Ovary (tissue), 7 donors: ENCODE measurements at regions not wholly inside any gene's neighbourhood (a gene's known extent, or its start where the extent isn't known, plus 50 kb on each side); places are given as distances from the start of the nearest gene placed in this dataset.
"Not testable (repeated sequence)": the region's sequence is repeated elsewhere in the genome, so short reads cannot be mapped to it uniquely, and the experiment has no call there.

ENCODE experiments used
- DNase-seq, 5 donors: peaks; one replicate each; pipeline ENCODE4 v3.0.0-alpha.2; 2019 to 2020
- H3K27ac ChIP-seq, 2 donors: fragments of 200-600 bp; one replicate each; pipeline versions ENCODE4 v1.5.1 to v1.8.0; 2019 to 2022
- H3K27me3 ChIP-seq: fragments of 200-600 bp; one replicate; pipeline ENCODE4 v1.8.0; 2022
- H3K36me3 ChIP-seq: fragments of 200-600 bp; sonication (generic); one replicate; pipeline ENCODE4 v1.5.1; 2019
- H3K4me1 ChIP-seq: one replicate; pipeline ENCODE4 v1.8.1; 2013; ENCODE audit warnings: mild to moderate bottlenecking, moderate library complexity; ENCODE audit not compliant: insufficient read depth
- H3K4me3 ChIP-seq: fragments of 200-600 bp; sonication (generic); one replicate; pipeline ENCODE4 v1.5.1; 2017
- H3K9me3 ChIP-seq, 2 donors: fragments of 200-600 bp in 1 of 2; sonication (generic) in 1 of 2; one replicate each; pipeline versions ENCODE4 v1.5.1 to v1.8.1; 2013 to 2019; ENCODE audit warnings: mild to moderate bottlenecking in 1 of 2, moderate library complexity in 1 of 2
- CTCF ChIP-seq, 3 donors: fragments of 450-650 bp in 2 of 3; fragments of 200-600 bp in 1 of 3; IDR thresholded peaks; one replicate each; pipeline versions ENCODE4 v1.5.1 to v1.8.0; 2016 to 2022; ENCODE audit warnings: antibody characterized with exemption in 3 of 3, mild to moderate bottlenecking in 1 of 3
- EP300 ChIP-seq: sonication (generic); formaldehyde crosslinking; IDR thresholded peaks from one replicate; pipeline ENCODE4 v1.6.1; 2017; ENCODE audit warnings: antibody characterized with exemption
- POLR2A ChIP-seq: fragments of 450-650 bp; IDR thresholded peaks from one replicate; pipeline ENCODE4 v1.6.1; 2017; ENCODE audit warnings: antibody characterized with exemption, mild to moderate bottlenecking, moderate library complexity
- WGBS, 3 donors: extraction: QIAGEN DNeasy Blood & Tissue Kit in 1 of 3; methylation state at CpG; one replicate each; pipeline versions ENCODE4 v1.1.5 to v1.1.7; 2013 to 2017; 5-methylcytosine and 5-hydroxymethylcytosine counted together
- intact Hi-C, 4 donors: fragments of 100-400 bp; cut with DNase I; formaldehyde crosslinking; loops; one replicate each; pipeline versions ENCODE4 v1.11.0 to v1.15.1; 2022 to 2023
- donor health status: DM: no; HTN: no; CAD: no; lungs with moderate emphysema.
- donor health status: DM: no; HTN: no; CAD: no.
- donor health status: Bipolar disorder and iron deficiency.
- donor health status: DM: no; HTN: no; CAD: no.
- donor health status: DM: yes; HTN: yes; CAD: no.

- DNase-seq, H3K4me1 ChIP-seq, H3K27me3 ChIP-seq, H3K27ac ChIP-seq, H3K36me3 ChIP-seq, H3K9me3 ChIP-seq, intact Hi-C loops, H3K4me3 ChIP-seq: not testable (repeated sequence)
Observed at GRCh38 chr4:82301390-82301789, 72.4 kb downstream of the HNRNPD start.

- Histone ChIP-seq H3K4me3 (no peak overlapping the region), H3K27me3 (no peaks in the 10 kb centered on the region), H3K4me1 (no peaks in the 10 kb centered on the region), H3K9me3 (no peaks in the 10 kb centered on the region), H3K27ac (no peak overlapping the region), H3K36me3 (no peaks in the 10 kb centered on the region)
- no peak for DNase-seq
- 86 to 93% (median 91%) methylated on average over 2 of the region's 2 CpGs for WGBS, 3 donors
- intact Hi-C loops: no loop called here
- no peak for TF ChIP-seq CTCF (IDR thresholded peaks at IDR 0.05)
- TF ChIP-seq EP300: no peak
- TF ChIP-seq POLR2A: no peak
Observed at GRCh38 chr4:82293304-82293703, 80.5 kb downstream of the HNRNPD start.

- intact Hi-C loops: no loop called here
Observed at GRCh38 chr4:82287720-82288119, 86.1 kb downstream of the HNRNPD start.

GRCh38 chr4:82284858-82285805 is 88.7 kb downstream of the HNRNPD start:
- intact Hi-C loops: no loop called here
- DNase-seq: peak; percentile 99 to 100 (median 99)
- TF ChIP-seq POLR2A: no peak
- TF ChIP-seq CTCF (IDR thresholded peaks at IDR 0.05): peak; percentile 60 to 96 (median 64)
- Histone ChIP-seq H3K9me3 (no peaks in the 10 kb centered on the region), H3K27me3 (no peaks in the 10 kb centered on the region), H3K36me3 (no peaks in the 10 kb centered on the region), H3K4me1 (peaks cover 3% of the 10 kb centered on the region), H3K27ac (peak overlapping the region in 1 of 2 donors; percentile 79), H3K4me3 (peak overlapping the region; percentile 41)
- 2 to 3% (median 3%) methylated on average over 55 to 61 of the region's 61 CpGs for WGBS, 3 donors

More at GRCh38 chr4:82287720-82288119, 86.1 kb downstream of the HNRNPD start:
- DNase-seq: no peak
- WGBS, 3 donors: 79 to 84% (median 80%) methylated on average over 5 of the region's 5 CpGs
- Histone ChIP-seq H3K9me3 (no peaks in the 10 kb centered on the region), H3K4me3 (no peak overlapping the region), H3K4me1 (peaks cover 3% of the 10 kb centered on the region), H3K27me3 (no peaks in the 10 kb centered on the region), H3K27ac (no peak overlapping the region), H3K36me3 (no peaks in the 10 kb centered on the region)
- TF ChIP-seq POLR2A (no peak), CTCF (IDR thresholded peaks at IDR 0.05) (no peak), EP300 (no peak)

- 1% methylated on average over 9 of the region's 9 CpGs for WGBS, 3 donors
- Histone ChIP-seq H3K4me3 (peak overlapping the region; percentile 41), H3K27ac (peak overlapping the region in 1 of 2 donors; percentile 79), H3K27me3 (no peaks in the 10 kb centered on the region), H3K4me1 (peaks cover 3% of the 10 kb centered on the region), H3K9me3 (no peaks in the 10 kb centered on the region), H3K36me3 (no peaks in the 10 kb centered on the region)
- DNase-seq: peak in 1 of 5 donors; percentile 21
- TF ChIP-seq EP300 (no peak), POLR2A (no peak), CTCF (IDR thresholded peaks at IDR 0.05) (no peak)
- intact Hi-C loops: no loop called here
Observed at GRCh38 chr4:82284475-82284857, 89.3 kb downstream of the HNRNPD start.
